GM23248 (cell line): ENCODE measurements at regions not wholly inside any gene's neighbourhood (a gene's known extent, or its start where the extent isn't known, plus 50 kb on each side); places are given as distances from the start of the nearest gene placed in this dataset.

Experiments
- DNase-seq: peaks from one replicate; pipeline ENCODE4 v3.0.0-alpha.2; 2015
- H2AFZ ChIP-seq: fragments of 200-600 bp; sonication (generic); 2 replicates; pipeline ENCODE4 v1.6.1; 2016; ENCODE audit warnings: antibody characterized with exemption
- H3F3A ChIP-seq: fragments of 200-600 bp; sonication (generic); 2 replicates; pipeline ENCODE4 v1.6.1; 2016; ENCODE audit warnings: mild to moderate bottlenecking, antibody characterized with exemption, mixed run types; ENCODE audit not compliant: insufficient read depth
- H3K27ac ChIP-seq: fragments of 200-600 bp; sonication (generic); 2 replicates; pipeline ENCODE4 v1.5.1; 2016; ENCODE audit warnings: mild to moderate bottlenecking
- H3K27me3 ChIP-seq: fragments of 200-600 bp; sonication (generic); replicated peaks from 2 replicates; pipeline ENCODE4 v1.6.1; 2016; ENCODE audit warnings: mild to moderate bottlenecking; ENCODE audit not compliant: insufficient read depth
- H3K36me3 ChIP-seq: fragments of 200-600 bp; sonication (generic); 2 replicates; pipeline ENCODE4 v1.6.1; 2016; ENCODE audit warnings: low read depth, mild to moderate bottlenecking
- H3K4me1 ChIP-seq: fragments of 200-600 bp; sonication (generic); 2 replicates; pipeline ENCODE4 v1.6.1; 2016; ENCODE audit warnings: mild to moderate bottlenecking; ENCODE audit not compliant: insufficient read depth
- H3K4me2 ChIP-seq: fragments of 200-600 bp; sonication (generic); one replicate; pipeline ENCODE4 v1.6.1; 2016; ENCODE audit warnings: mild to moderate bottlenecking; ENCODE audit not compliant: unreplicated experiment
- H3K4me3 ChIP-seq: fragments of 200-600 bp; sonication (generic); 2 replicates; pipeline ENCODE4 v1.5.1; 2016; ENCODE audit warnings: mild to moderate bottlenecking
- H3K79me2 ChIP-seq: fragments of 200-600 bp; sonication (generic); 2 replicates; pipeline ENCODE4 v1.6.1; 2016; ENCODE audit warnings: mild to moderate bottlenecking; ENCODE audit not compliant: insufficient read depth
- H3K9ac ChIP-seq: fragments of 200-600 bp; sonication (generic); 2 replicates; pipeline ENCODE4 v1.6.1; 2016; ENCODE audit warnings: mild to moderate bottlenecking
- H3K9me2 ChIP-seq: fragments of 200-600 bp; sonication (generic); 2 replicates; pipeline ENCODE4 v1.6.1; 2016; ENCODE audit warnings: mixed run types, mild to moderate bottlenecking, moderate library complexity; ENCODE audit not compliant: insufficient read depth
- H3K9me3 ChIP-seq: fragments of 200-600 bp; sonication (generic); one replicate; pipeline ENCODE4 v1.6.1; 2017; ENCODE audit warnings: low read depth
- H4K20me1 ChIP-seq: fragments of 200-600 bp; sonication (generic); 2 replicates; pipeline ENCODE4 v1.6.0; 2016; ENCODE audit not compliant: insufficient read depth
- EZH2 ChIP-seq: fragments of 200-600 bp; sonication (generic); IDR thresholded peaks from 2 replicates; pipeline ENCODE4 v1.6.1; 2018; ENCODE audit warnings: antibody characterized with exemption, mild to moderate bottlenecking; ENCODE audit not compliant: insufficient read depth, poor library complexity, severe bottlenecking
- EZH2phosphoT487 ChIP-seq: fragments of 200-600 bp; sonication (generic); IDR thresholded peaks from 2 replicates; pipeline ENCODE4 v1.6.1; 2018; ENCODE audit warnings: antibody characterized with exemption, moderate library complexity, mild to moderate bottlenecking, low read depth; ENCODE audit not compliant: insufficient read depth
- WGBS, 2 experiments: methylation state at CpG; one replicate each; pipeline ENCODE4 v1.1.6; 2015 to 2017; ENCODE audit warnings: low lambda C conversion rate in 2 of 2, low coverage in 1 of 2; ENCODE audit errors: missing lambda C conversion rate in 2 of 2; 5-methylcytosine and 5-hydroxymethylcytosine counted together
- in situ Hi-C: fragments of 300-500 bp; cut with MboI; formaldehyde crosslinking; loops from 2 replicates; pipeline ENCODE4 v1.15.0; 2020

- Histone ChIP-seq H2AFZ (no peak overlapping the region), H3K27me3 (peaks cover 9% of the 10 kb centered on the region; the same call in 1 of the 2 replicates), H3F3A (no peaks in the 10 kb centered on the region), H3K27ac (no peak overlapping the region), H3K79me2 (no peaks in the 10 kb centered on the region), H3K4me1 (no peaks in the 10 kb centered on the region), H3K9ac (no peak overlapping the region), H3K4me2 (no peak overlapping the region), H3K4me3 (no peak overlapping the region), H4K20me1 (no peaks in the 10 kb centered on the region), H3K36me3 (no peaks in the 10 kb centered on the region), H3K9me3 (no peaks in the 10 kb centered on the region), H3K9me2 (no peaks in the 10 kb centered on the region)
- TF ChIP-seq EZH2phosphoT487, result no peak
- no peak for TF ChIP-seq EZH2
- no peak for DNase-seq
- in situ Hi-C loops, result no loop called here
- 60 to 63% methylated on average over 2 of the region's 2 CpGs for WGBS, 2 experiments
These were observed 142.9 kb downstream of the RAB11FIP2 start for GRCh38 chr10:117903854-117904253.

- Histone ChIP-seq H3K36me3 (no peaks in the 10 kb centered on the region), H3K4me2 (no peak overlapping the region), H3K4me1 (no peaks in the 10 kb centered on the region), H3K27me3 (peaks cover 9% of the 10 kb centered on the region; the same call in 1 of the 2 replicates), H3K79me2 (no peaks in the 10 kb centered on the region), H3K27ac (no peak overlapping the region), H4K20me1 (no peaks in the 10 kb centered on the region), H3K9me2 (no peaks in the 10 kb centered on the region), H3F3A (no peaks in the 10 kb centered on the region), H3K9ac (no peak overlapping the region), H3K4me3 (no peak overlapping the region), H3K9me3 (no peaks in the 10 kb centered on the region), H2AFZ (no peak overlapping the region)
- no peak for TF ChIP-seq EZH2phosphoT487
- no peak for TF ChIP-seq EZH2
- no peak for DNase-seq
- WGBS, 2 experiments, result 41 to 55% methylated on average over 1 of the region's 1 CpG
- in situ Hi-C loops, result no loop called here
These were observed 141.3 kb downstream of the RAB11FIP2 start for GRCh38 chr10:117905404-117905803.

DNA sequence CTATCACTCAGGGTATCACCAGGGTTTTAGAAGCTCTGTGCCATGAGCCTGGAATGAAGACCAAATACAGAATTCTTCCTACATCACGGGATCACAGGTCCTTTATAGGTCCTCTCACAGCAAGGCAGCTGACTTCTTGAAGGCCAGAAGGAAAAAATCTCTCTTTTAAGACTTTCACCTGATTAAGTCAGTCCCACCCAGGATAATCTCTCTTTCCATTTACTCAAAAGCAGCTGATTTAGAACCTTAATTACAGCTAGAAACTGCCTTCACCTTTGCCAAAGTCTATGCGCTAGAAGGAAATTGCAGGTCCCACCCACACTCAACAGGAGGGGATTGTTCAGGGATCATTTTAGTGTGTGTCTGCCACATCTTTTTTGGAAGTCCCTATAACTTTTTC, 135.1 kb downstream of the RAB11FIP2 start:
- in situ Hi-C loops, result no loop called here
- Histone ChIP-seq H3K27me3 (peaks cover 15% of the 10 kb centered on the region), H3K36me3 (no peaks in the 10 kb centered on the region), H3F3A (no peaks in the 10 kb centered on the region), H3K9ac (no peak overlapping the region), H3K9me2 (no peaks in the 10 kb centered on the region), H3K79me2 (no peaks in the 10 kb centered on the region), H3K9me3 (no peaks in the 10 kb centered on the region), H3K4me3 (no peak overlapping the region), H3K4me1 (no peaks in the 10 kb centered on the region), H4K20me1 (no peaks in the 10 kb centered on the region), H3K27ac (no peak overlapping the region), H3K4me2 (no peak overlapping the region), H2AFZ (no peak overlapping the region)
- WGBS, 2 experiments, result 59 to 63% methylated on average over 2 of the region's 2 CpGs
- DNase-seq, result no peak
- TF ChIP-seq EZH2phosphoT487 (no peak), EZH2 (no peak)

GRCh38 chr10:117914334-117914733, 132.4 kb downstream of the RAB11FIP2 start:
- Histone ChIP-seq H3K9ac (no peak overlapping the region), H2AFZ (no peak overlapping the region), H3K4me3 (no peak overlapping the region), H4K20me1 (no peaks in the 10 kb centered on the region), H3K27me3 (peaks cover 8% of the 10 kb centered on the region), H3K4me2 (no peak overlapping the region), H3K9me2 (no peaks in the 10 kb centered on the region), H3F3A (no peaks in the 10 kb centered on the region), H3K9me3 (no peaks in the 10 kb centered on the region), H3K4me1 (no peaks in the 10 kb centered on the region), H3K79me2 (no peaks in the 10 kb centered on the region), H3K36me3 (no peaks in the 10 kb centered on the region), H3K27ac (no peak overlapping the region)
- TF ChIP-seq EZH2, result no peak
- 82 to 85% methylated on average over 6 of the region's 6 CpGs for WGBS, 2 experiments
- DNase-seq, result no peak
- in situ Hi-C loops, result no loop called here

- WGBS, 2 experiments, result 64 to 71% methylated on average over 3 of the region's 3 CpGs
- Histone ChIP-seq H3K36me3 (no peaks in the 10 kb centered on the region), H3K27me3 (peaks cover 5% of the 10 kb centered on the region), H2AFZ (no peak overlapping the region), H3K4me1 (no peaks in the 10 kb centered on the region), H3K9ac (no peak overlapping the region), H3K9me3 (no peaks in the 10 kb centered on the region), H3K27ac (no peak overlapping the region), H3K9me2 (no peaks in the 10 kb centered on the region), H3K79me2 (no peaks in the 10 kb centered on the region), H3K4me3 (no peak overlapping the region), H3F3A (no peaks in the 10 kb centered on the region), H3K4me2 (no peak overlapping the region), H4K20me1 (no peaks in the 10 kb centered on the region)
- no peak for TF ChIP-seq EZH2
- TF ChIP-seq EZH2phosphoT487, result no peak
- no peak for DNase-seq
- in situ Hi-C loops, result no loop called here
These were observed 125.8 kb downstream of the RAB11FIP2 start for GRCh38 chr10:117920956-117921355.
